Memory B cell (primary cell): ENCODE measurements at regions not wholly inside any gene's neighbourhood (a gene's known extent, or its start where the extent isn't known, plus 50 kb on each side); places are given as distances from the start of the nearest gene placed in this dataset.

Experiments
- ATAC-seq: fragments of 150-1000 bp; cut with Tn5 transposase; 2 replicates; pipeline ENCODE4 v1.10.0; 2021; ENCODE audit warnings: low read depth, mild to moderate bottlenecking, moderate library complexity
- DNase-seq, 2 donors: peaks; one replicate each; pipeline ENCODE4 v3.0.0; 2022; ENCODE audit warnings: low spot score in 2 of 2
- H3K27ac Mint-ChIP-seq: one replicate; pipeline ENCODE4 v1.8.0; 2022; ENCODE audit warnings: mild to moderate bottlenecking, moderate library complexity, mixed read lengths
- H3K27me3 Mint-ChIP-seq: one replicate; pipeline ENCODE4 v1.8.0; 2022; ENCODE audit warnings: mixed read lengths
- H3K36me3 Mint-ChIP-seq: one replicate; pipeline ENCODE4 v1.8.0; 2022; ENCODE audit warnings: mild to moderate bottlenecking, mixed read lengths
- H3K4me1 Mint-ChIP-seq: one replicate; pipeline ENCODE4 v1.8.0; 2022; ENCODE audit warnings: mixed read lengths
- H3K4me3 Mint-ChIP-seq: one replicate; pipeline ENCODE4 v1.8.0; 2022; ENCODE audit warnings: mild to moderate bottlenecking, moderate library complexity, mixed read lengths
- H3K9me3 Mint-ChIP-seq: one replicate; pipeline ENCODE4 v1.8.0; 2022; ENCODE audit warnings: mixed read lengths

DNA sequence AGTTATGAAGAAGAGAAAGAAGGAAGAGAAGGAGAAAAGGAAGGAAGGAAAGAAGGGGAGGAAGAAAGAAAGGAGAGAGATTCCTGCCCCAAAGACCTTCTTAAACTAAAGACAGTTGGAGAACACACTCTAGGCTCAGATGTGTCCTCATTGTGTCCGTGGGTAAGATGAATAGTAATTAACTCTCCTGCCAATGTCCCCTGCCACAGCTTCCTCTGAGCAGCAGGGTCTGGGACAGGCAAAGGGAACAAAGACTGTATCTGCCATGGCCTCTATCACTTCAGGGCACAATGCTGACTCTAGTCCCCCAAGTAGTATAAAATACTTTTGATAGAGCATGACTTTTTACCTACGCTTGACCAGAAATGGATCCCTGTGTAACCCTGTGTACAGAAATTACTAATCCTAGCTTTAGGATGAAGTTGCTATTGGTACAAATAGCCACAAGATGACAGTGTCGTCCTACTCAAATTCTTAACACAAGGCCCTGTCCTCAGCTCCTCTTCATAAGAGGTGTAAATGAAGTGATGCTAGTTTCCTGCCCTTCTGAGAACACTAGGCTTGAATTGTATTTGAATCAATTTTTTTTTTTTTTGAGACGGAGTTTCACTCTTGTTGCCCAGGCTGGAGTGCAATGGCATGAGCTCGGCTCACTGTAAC is 186.2 kb upstream of the GPR12 start:
- ATAC-seq (peak; percentile 48), DNase-seq (peak in 1 of 2 donors; percentile 12)
- Mint-ChIP-seq H3K27me3 (peaks cover 7% of the 10 kb centered on the region), H3K9me3 (no peaks in the 10 kb centered on the region), H3K4me3 (no peak overlapping the region), H3K36me3 (no peaks in the 10 kb centered on the region), H3K27ac (no peak overlapping the region), H3K4me1 (no peaks in the 10 kb centered on the region)

DNA sequence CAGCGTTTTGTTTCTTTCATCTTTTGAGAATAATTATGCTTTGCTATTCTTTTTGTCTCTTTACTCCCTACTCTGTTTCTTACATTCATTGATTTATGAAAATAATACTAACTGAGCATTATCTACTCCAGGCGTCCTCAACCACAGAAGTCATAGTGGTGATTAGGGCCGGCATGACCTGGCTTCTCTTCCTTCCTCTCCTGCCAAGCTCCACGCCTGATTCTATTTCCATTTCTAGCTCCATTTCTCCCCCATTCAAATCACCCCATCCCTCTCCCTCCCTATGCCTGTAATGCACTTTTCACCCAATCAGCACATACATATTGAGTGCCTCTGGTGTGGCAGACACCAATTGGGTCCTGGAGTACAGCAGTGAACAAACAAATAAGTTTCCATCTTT is 183.2 kb upstream of the GPR12 start:
- Mint-ChIP-seq H3K27ac (no peak overlapping the region), H3K9me3 (no peaks in the 10 kb centered on the region), H3K36me3 (no peaks in the 10 kb centered on the region), H3K4me3 (no peak overlapping the region), H3K27me3 (peaks cover 7% of the 10 kb centered on the region), H3K4me1 (no peaks in the 10 kb centered on the region)
- ATAC-seq (no peak), DNase-seq (no peak)

DNA sequence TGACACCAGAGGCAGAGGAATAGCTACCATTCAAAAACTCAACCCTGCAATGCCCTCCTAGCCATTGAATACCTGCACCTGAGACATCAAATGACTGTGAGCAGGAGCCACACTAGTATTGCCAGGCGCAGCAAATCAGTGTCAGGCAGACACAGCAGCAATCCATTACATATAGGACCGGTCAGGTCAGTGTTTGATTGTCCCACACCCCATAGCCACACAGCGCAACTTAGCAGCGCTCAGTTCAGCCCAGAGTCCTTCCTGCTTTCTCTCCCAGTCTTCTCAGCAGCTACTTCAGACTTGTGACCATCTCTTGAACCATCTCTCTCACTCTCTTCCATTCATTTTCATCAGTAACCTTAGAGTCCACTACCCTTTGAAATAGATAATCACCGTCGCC is 181.6 kb upstream of the GPR12 start:
- no peak overlapping the region for H3K27ac Mint-ChIP-seq
- ATAC-seq (no peak), DNase-seq (no peak)
- no peaks in the 10 kb centered on the region for H3K9me3 Mint-ChIP-seq
- no peaks in the 10 kb centered on the region for H3K4me1 Mint-ChIP-seq
- H3K27me3 Mint-ChIP-seq, result peaks cover 11% of the 10 kb centered on the region
- no peaks in the 10 kb centered on the region for H3K36me3 Mint-ChIP-seq
- H3K4me3 Mint-ChIP-seq, result no peak overlapping the region

DNA sequence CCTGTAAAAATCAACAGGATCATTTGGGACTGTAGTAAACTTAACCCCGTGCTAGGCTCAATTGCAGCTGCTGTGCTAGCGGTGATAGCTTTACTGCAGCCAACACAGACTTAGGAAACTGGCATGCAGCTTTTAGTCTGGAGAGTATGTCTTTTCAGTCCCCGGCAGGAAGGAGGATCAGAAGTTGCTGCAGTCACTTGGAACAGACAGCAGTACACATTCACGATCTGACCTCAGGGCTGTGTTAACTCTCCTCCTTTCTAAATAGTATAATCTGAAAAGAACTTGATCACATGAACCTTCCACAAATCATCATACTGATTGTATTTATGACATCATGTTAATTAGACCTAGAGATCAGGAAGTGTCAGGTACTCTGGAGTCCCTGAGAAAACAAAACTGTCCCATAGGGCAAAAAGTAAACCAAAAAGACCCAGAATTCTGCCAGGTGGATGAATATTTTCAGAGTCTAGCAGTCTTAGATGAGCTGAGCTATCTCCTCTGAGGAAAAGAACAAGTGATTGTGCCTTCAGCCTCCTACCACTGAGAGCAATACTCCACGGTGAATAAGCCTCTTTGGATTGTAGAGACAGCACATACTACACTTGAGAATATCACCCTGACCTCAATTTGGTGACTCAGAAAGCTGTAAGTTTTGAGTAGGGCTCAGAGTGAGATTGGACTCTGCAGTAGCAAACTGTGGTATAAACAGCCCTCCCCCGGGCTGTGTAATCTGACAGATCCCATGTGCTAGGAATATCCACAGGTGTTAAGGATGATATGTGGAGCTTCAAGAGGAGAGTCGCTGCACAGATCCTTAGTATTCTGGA is 181.0 kb upstream of the GPR12 start:
- Mint-ChIP-seq H3K27me3 (peaks cover 11% of the 10 kb centered on the region), H3K9me3 (peaks cover 1% of the 10 kb centered on the region), H3K27ac (no peak overlapping the region), H3K4me3 (no peak overlapping the region), H3K36me3 (no peaks in the 10 kb centered on the region), H3K4me1 (no peaks in the 10 kb centered on the region)
- DNase-seq, result no peak
- ATAC-seq, result no peak

DNA sequence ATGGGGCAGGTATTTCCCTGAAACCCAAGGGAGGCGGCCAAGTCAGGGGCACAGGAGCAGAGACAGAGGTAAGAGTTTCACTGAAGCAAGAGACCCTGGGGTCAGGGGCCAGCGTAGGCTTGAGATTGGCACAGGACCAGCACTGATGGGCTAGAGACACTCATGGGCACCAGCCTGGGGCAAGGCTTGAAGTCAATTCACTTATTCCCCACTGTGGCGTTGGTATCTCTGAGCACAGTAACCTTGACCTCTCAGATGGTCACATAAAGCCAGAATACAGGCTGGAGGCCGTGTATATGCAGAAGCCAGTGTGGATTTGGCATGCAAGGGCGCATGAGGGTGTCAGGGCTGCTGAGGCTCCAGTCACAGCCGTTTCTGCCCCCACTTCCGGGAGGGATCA is 173.5 kb upstream of the GPR12 start:
- Mint-ChIP-seq H3K9me3 (peaks cover 4% of the 10 kb centered on the region), H3K4me3 (no peak overlapping the region), H3K4me1 (no peaks in the 10 kb centered on the region), H3K27ac (no peak overlapping the region), H3K36me3 (no peaks in the 10 kb centered on the region), H3K27me3 (peaks cover 4% of the 10 kb centered on the region)
- DNase-seq, result no peak
- ATAC-seq, result no peak

DNA sequence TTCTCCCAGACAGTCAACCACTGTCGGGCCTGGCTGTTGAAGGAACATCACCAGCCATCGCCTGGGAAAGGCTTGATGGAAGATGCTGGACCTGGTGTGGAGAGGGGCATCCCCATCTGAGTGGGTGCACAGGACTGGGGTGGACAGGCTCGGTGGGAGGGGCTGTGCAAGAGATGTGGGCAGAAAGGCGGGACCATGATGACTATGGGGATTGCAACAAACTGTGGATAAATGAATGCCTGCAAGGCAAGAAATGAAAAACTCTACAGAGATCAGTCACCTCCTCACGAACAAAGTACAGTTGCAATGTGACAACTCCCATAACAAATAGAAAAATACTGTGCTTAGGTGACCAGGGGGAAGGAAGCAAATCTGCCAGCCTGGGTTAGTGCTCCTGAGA is 171.9 kb upstream of the GPR12 start:
- H3K4me1 Mint-ChIP-seq, result no peaks in the 10 kb centered on the region
- no peaks in the 10 kb centered on the region for H3K27me3 Mint-ChIP-seq
- ATAC-seq (no peak), DNase-seq (no peak)
- no peak overlapping the region for H3K4me3 Mint-ChIP-seq
- H3K9me3 Mint-ChIP-seq, result peaks cover 4% of the 10 kb centered on the region
- no peaks in the 10 kb centered on the region for H3K36me3 Mint-ChIP-seq
- H3K27ac Mint-ChIP-seq, result no peak overlapping the region

DNA sequence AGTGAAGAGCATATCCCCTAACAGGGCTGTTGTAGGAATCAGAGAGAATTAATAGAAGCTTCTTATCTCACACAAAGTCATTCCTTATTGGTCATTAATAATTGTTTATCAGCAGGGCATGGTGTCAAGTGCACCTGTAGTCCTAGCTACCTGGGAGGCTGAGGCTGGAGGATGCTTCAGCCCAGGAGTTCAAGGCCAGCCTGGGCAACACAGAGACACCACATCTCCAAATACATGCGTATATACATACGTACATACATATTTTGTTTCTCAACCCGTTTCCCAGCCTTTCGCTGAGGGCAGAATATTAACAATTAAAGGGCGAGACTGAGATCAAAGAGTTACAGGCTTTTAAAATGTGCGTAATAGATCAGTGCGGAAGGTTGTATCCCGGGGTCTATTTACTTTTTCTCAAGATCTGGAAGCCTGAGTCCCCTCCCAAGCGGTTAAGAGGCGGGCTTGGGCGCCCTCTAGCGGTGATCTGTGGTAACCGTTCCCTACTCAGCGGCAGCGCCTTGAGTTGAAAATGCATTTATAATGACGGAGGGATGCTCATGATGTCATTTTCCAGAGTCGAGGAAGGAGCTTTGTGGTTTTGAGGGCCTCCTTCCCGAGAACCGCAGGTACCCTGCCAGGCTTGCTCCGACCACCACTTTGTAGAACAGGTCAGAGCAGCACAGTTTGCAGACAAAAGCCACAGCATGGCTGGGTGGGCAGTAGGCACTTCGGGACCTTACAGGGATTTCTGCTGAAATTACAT is 169.6 kb upstream of the GPR12 start:
- H3K4me3 Mint-ChIP-seq, result no peak overlapping the region
- peaks cover 3% of the 10 kb centered on the region for H3K9me3 Mint-ChIP-seq
- H3K27me3 Mint-ChIP-seq, result peaks cover 6% of the 10 kb centered on the region
- no peaks in the 10 kb centered on the region for H3K4me1 Mint-ChIP-seq
- ATAC-seq (peak; percentile 66), DNase-seq (peak; percentile 65 to 76)
- H3K36me3 Mint-ChIP-seq, result no peaks in the 10 kb centered on the region
- H3K27ac Mint-ChIP-seq, result no peak overlapping the region

DNA sequence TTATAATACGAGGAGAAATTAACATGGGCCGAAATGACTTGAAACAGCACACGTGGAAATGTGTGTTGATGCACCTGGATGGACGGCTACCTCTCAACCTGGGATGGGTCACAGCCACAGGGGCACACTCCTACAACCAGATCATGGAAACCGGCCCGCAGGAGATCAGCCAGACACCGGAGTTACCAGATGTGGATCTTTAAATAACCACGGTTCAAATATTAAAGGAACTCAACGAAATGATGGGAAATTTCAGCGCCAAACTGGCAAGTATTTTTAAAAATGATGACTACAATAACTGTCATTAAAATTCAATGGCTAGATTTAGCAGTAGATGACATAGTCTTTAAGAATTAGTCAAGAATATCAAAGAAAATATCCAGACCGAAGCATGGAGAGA is 166.9 kb upstream of the GPR12 start:
- ATAC-seq, result no peak
- Mint-ChIP-seq H3K36me3 (no peaks in the 10 kb centered on the region), H3K4me1 (no peaks in the 10 kb centered on the region), H3K9me3 (no peaks in the 10 kb centered on the region), H3K27ac (no peak overlapping the region), H3K27me3 (peaks cover 12% of the 10 kb centered on the region), H3K4me3 (no peak overlapping the region)
- no peak for DNase-seq

DNA sequence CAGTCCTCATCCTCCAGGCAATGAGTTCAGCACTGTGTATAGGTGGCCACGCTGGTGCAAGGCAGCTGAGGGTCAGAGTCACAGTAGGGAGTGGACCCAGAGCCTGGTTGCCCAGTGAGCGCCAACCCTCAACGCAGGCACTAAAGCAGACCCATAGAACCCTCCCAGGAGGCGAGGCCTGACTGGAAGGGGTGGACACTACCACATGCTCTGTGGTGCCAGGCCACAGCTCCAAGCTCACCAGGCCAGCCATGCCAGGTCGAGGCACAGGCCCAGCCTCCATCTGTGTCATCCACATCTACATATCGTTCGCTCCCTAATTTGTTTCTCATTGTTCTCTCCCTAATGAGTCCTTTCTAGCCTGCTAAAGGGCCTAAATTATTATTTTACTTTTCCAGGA is 165.8 kb upstream of the GPR12 start:
- no peak for DNase-seq
- no peaks in the 10 kb centered on the region for H3K9me3 Mint-ChIP-seq
- H3K27ac Mint-ChIP-seq, result no peak overlapping the region
- no peaks in the 10 kb centered on the region for H3K4me1 Mint-ChIP-seq
- H3K4me3 Mint-ChIP-seq, result no peak overlapping the region
- peaks cover 17% of the 10 kb centered on the region for H3K27me3 Mint-ChIP-seq
- H3K36me3 Mint-ChIP-seq, result no peaks in the 10 kb centered on the region
- no peak for ATAC-seq

DNA sequence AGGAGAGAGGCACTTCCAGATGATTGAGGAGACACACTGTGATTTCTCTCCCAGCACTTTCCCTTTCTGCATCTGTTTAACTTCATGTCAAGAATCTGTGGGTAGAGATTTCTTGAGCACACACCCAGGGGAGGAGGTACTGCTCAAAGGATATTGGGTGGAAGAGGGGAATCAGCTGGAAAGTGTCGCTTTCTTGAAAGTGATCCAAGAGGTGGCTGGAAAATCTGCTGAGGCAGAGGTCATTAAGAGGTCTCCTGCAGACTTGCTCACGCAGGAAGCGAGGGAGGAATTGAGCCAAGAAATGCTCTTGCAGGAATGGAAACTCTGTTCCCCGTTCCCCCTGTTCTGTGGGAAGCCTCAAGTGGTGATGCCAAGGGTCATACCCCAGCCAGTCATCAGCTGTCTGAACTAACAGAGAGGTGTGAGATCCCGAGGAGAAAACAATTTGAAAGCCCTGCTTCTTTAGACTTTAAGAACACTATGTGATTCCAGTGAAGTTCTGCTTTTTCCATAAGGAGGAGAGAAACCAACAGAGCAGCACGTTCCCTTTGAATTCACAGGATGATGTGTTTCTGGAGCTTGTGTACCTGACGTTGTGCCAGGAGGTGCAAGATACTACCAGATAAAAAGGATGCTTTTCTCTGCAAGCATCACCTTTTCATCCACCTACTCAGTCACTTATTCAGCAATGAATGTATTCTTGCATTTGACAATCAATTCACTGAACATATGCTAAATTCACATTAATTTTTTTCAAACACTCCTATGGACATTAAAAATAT is 163.4 kb upstream of the GPR12 start:
- H3K9me3 Mint-ChIP-seq, result no peaks in the 10 kb centered on the region
- DNase-seq, result no peak
- no peak for ATAC-seq
- H3K36me3 Mint-ChIP-seq, result no peaks in the 10 kb centered on the region
- peaks cover 24% of the 10 kb centered on the region for H3K27me3 Mint-ChIP-seq
- H3K27ac Mint-ChIP-seq, result no peak overlapping the region
- no peaks in the 10 kb centered on the region for H3K4me1 Mint-ChIP-seq
- H3K4me3 Mint-ChIP-seq, result no peak overlapping the region

DNA sequence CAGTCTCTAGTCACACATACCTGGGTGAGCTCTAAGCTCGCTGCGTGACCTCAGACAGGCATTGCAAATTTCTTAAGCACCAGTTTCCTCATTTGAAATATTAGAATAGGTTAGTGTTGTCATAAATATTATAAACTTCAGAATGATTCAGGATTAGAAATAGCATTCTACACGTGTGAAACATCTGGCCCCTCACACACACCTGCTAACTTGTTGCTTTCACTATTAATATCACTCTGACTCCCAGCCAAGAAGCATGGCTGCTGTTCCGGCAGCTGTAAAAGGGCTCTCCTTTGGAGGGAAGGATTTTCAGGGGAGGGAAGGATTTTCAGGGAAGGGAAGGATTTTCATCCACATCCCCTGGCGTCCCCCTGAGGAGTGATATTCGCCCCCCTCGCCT is 161.3 kb upstream of the GPR12 start:
- Mint-ChIP-seq H3K36me3 (no peaks in the 10 kb centered on the region), H3K9me3 (no peaks in the 10 kb centered on the region), H3K4me1 (no peaks in the 10 kb centered on the region), H3K27ac (no peak overlapping the region), H3K4me3 (no peak overlapping the region), H3K27me3 (peaks cover 25% of the 10 kb centered on the region)
- ATAC-seq (no peak), DNase-seq (no peak)

DNA sequence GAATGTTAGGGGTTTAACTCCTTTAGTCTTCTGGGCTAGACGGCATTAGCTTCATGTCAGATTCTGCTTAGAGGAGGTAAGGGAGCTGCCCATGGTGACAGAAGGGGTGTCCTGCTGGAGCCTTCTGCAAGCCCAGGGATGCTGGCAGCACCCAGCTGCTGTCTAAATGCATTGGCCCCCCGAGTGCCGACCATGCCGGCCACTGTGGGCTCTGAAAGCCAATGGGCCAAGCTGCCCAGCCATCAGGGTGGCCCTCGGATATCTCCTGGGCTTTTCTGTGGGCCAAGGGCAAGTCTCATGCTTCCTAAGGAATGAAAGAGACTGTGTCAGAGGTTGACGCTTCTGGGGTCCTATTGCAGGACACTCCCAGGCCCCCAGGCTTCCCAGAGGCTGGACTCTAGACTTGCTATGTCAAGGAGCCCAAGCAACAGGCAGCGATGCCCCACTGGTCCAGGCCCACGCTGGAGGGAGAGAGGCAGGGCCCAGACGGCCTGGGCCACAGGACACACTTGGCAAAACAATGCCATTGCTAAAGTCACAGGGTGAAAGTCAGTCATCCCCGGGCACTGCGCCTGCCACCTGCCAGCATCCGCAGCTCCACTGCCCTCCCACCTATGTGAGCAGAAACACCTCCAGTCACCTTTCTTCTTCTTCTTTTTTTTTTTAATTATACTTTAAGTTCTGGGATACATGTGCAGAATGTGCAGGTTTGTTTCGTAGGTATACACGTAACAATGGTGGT is 160.2 kb upstream of the GPR12 start:
- peaks cover 20% of the 10 kb centered on the region for H3K27me3 Mint-ChIP-seq
- H3K27ac Mint-ChIP-seq, result no peak overlapping the region
- no peak overlapping the region for H3K4me3 Mint-ChIP-seq
- H3K9me3 Mint-ChIP-seq, result no peaks in the 10 kb centered on the region
- no peaks in the 10 kb centered on the region for H3K4me1 Mint-ChIP-seq
- DNase-seq, result no peak
- H3K36me3 Mint-ChIP-seq, result no peaks in the 10 kb centered on the region
- no peak for ATAC-seq

DNA sequence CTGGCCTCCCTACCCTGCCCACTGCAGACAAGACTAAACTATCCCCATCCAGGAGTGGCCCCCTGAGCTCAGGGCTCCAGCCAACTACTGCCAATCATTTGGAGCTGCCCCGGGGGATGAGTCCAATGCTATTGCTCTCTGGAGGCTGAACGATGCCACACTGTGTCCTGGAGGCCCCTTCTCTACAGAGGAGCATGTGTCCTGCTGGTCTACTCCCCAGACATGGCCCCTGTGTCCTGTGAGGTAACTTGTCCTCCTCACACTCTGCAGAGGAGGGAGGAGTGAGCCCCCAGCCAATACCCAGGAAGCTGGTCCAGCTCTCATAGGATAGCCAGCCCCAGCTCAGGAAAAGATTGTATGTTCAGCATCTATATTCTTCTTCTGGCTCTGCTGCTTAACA is 159.1 kb upstream of the GPR12 start:
- DNase-seq, result no peak
- Mint-ChIP-seq H3K9me3 (no peaks in the 10 kb centered on the region), H3K36me3 (no peaks in the 10 kb centered on the region), H3K27me3 (peaks cover 17% of the 10 kb centered on the region), H3K4me3 (no peak overlapping the region), H3K4me1 (peaks cover 2% of the 10 kb centered on the region), H3K27ac (no peak overlapping the region)
- no peak for ATAC-seq
